Thyroid gland (tissue), 4 donors: ENCODE measurements at regions not wholly inside any gene's neighbourhood (a gene's known extent, or its start where the extent isn't known, plus 50 kb on each side); places are given as distances from the start of the nearest gene placed in this dataset.

Source experiments
- POLR2A ChIP-seq, 2 donors: fragments of 450-650 bp; IDR thresholded peaks; one replicate each; pipeline ENCODE4 v1.6.1; 2017; ENCODE audit warnings: antibody characterized with exemption in 2 of 2, mild to moderate bottlenecking in 2 of 2, moderate library complexity in 1 of 2
- TF ChIP-seq, protein P1 (sequence below), 6 experiments: fragments of 200-600 bp in 3 of 6; fragments of 450-650 bp in 3 of 6; sonication (generic) in 3 of 6; IDR thresholded peaks; one replicate each; pipeline ENCODE4 v1.5.1; 2016 to 2019; ENCODE audit warnings: antibody characterized with exemption in 6 of 6, mild to moderate bottlenecking in 2 of 6, inconsistent platforms in 1 of 6, moderate library complexity in 1 of 6

DNA sequence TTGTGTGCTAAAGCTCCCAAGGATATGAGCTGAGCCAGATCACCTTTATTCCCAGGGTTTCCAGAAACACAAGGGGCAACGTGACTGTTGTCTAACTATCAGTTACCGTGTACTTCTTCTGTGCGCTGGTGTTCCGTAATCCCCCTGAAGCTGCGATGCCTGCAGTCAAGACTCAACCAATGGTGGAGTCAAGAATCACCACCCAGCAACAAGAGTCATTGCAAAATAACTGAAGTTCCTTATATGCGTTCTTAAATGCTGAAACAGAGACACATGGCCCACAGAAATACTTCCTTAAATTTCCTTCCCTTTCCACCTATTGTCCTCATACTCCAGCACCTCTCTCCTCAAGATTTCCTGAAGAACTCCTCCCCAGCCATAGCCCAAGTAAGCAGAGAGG lies 200.2 kb downstream of the KATNAL1 start:
- TF ChIP-seq, protein P1, sequence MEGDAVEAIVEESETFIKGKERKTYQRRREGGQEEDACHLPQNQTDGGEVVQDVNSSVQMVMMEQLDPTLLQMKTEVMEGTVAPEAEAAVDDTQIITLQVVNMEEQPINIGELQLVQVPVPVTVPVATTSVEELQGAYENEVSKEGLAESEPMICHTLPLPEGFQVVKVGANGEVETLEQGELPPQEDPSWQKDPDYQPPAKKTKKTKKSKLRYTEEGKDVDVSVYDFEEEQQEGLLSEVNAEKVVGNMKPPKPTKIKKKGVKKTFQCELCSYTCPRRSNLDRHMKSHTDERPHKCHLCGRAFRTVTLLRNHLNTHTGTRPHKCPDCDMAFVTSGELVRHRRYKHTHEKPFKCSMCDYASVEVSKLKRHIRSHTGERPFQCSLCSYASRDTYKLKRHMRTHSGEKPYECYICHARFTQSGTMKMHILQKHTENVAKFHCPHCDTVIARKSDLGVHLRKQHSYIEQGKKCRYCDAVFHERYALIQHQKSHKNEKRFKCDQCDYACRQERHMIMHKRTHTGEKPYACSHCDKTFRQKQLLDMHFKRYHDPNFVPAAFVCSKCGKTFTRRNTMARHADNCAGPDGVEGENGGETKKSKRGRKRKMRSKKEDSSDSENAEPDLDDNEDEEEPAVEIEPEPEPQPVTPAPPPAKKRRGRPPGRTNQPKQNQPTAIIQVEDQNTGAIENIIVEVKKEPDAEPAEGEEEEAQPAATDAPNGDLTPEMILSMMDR (IDR thresholded peaks at IDR 0.05): no peak
- no peak for TF ChIP-seq POLR2A (IDR thresholded peaks at IDR 0.05)
